ENCODE measurements at regions not wholly inside any gene's neighbourhood (a gene's known extent, or its start where the extent isn't known, plus 50 kb on each side); places are given as distances from the start of the nearest gene placed in this dataset.
"Not testable (repeated sequence)": the region's sequence is repeated elsewhere in the genome, so short reads cannot be mapped to it uniquely, and the experiment has no call there.

- no peak for DNase-seq
Measured at GRCh38 chr11:81700076-81700475, 1033.6 kb downstream of the FAM181B start.

- DNase-seq: no peak
Measured at GRCh38 chr11:81687057-81687456, 1046.6 kb downstream of the FAM181B start.

- DNase-seq: no peak
Measured at GRCh38 chr11:81674211-81674610, 1059.5 kb downstream of the FAM181B start.

GRCh38 chr11:81673001-81673400 is 1060.7 kb downstream of the FAM181B start:
- DNase-seq: no peak

GRCh38 chr11:81669935-81670543 is 1063.6 kb downstream of the FAM181B start:
- DNase-seq: no peak

- no peak for DNase-seq
Measured at GRCh38 chr11:81658722-81659121, 1074.9 kb downstream of the FAM181B start.

- no peak for DNase-seq
Measured at GRCh38 chr11:81655351-81655750, 1078.3 kb downstream of the FAM181B start.

- DNase-seq: no peak
Measured at GRCh38 chr11:81647374-81647773, 1086.3 kb downstream of the FAM181B start.

GRCh38 chr11:81644239-81644840 is 1089.3 kb downstream of the FAM181B start:
- no peak for DNase-seq

GRCh38 chr11:81634483-81634882 is 1099.2 kb downstream of the FAM181B start:
- no peak for DNase-seq

- no peak for DNase-seq
Measured at GRCh38 chr11:81602508-81602907, 1131.2 kb downstream of the FAM181B start.

- DNase-seq: no peak
Measured at GRCh38 chr11:81596704-81597103, 1137.0 kb downstream of the FAM181B start.

- DNase-seq: no peak
Measured at GRCh38 chr11:81585390-81585933, 1148.2 kb downstream of the FAM181B start.

- no peak for DNase-seq
Measured at GRCh38 chr11:81579339-81579738, 1154.3 kb downstream of the FAM181B start.

GRCh38 chr11:81578571-81578970 is 1155.1 kb downstream of the FAM181B start:
- no peak for DNase-seq

- no peak for DNase-seq
Measured at GRCh38 chr11:81574301-81574700, 1159.4 kb downstream of the FAM181B start.

- no peak for DNase-seq
Measured at GRCh38 chr11:81573367-81573766, 1160.3 kb downstream of the FAM181B start.

GRCh38 chr11:81570669-81571068 is 1163.0 kb downstream of the FAM181B start:
- DNase-seq: no peak

- DNase-seq: no peak
Measured at GRCh38 chr11:81569999-81570398, 1163.7 kb downstream of the FAM181B start.

- no peak for DNase-seq
Measured at GRCh38 chr11:81568918-81569317, 1164.7 kb downstream of the FAM181B start.

- no peak for DNase-seq
Measured at GRCh38 chr11:81548123-81548522, 1185.5 kb downstream of the FAM181B start.

- DNase-seq: not testable (repeated sequence)
Measured at GRCh38 chr11:81539806-81540205, 1193.9 kb downstream of the FAM181B start.

GRCh38 chr11:81515566-81515965 is 1218.1 kb downstream of the FAM181B start:
- no peak for DNase-seq

GRCh38 chr11:81497202-81497804 is 1236.4 kb downstream of the FAM181B start:
- no peak for DNase-seq
